PC-3 (cell line): ENCODE measurements at regions not wholly inside any gene's neighbourhood (a gene's known extent, or its start where the extent isn't known, plus 50 kb on each side); places are given as distances from the start of the nearest gene placed in this dataset.

Source experiments
- CTCF ChIP-seq: fragments of 300-600 bp; sonication (generic); conservative IDR thresholded peaks from 2 replicates; pipeline ENCODE4 v1.5.1; 2017; ENCODE audit warnings: antibody characterized with exemption, low read depth, mild to moderate bottlenecking, low read length
- EZH2 ChIP-seq: fragments of 300-600 bp; sonication (generic); IDR thresholded peaks from one replicate; pipeline ENCODE4 v1.6.1; 2017; ENCODE audit warnings: antibody characterized with exemption, mild to moderate bottlenecking, low read length; ENCODE audit not compliant: unreplicated experiment
- EZH2phosphoT487 ChIP-seq: fragments of 300-600 bp; sonication (generic); IDR thresholded peaks from 2 replicates; pipeline ENCODE4 v1.6.1; 2018; ENCODE audit warnings: mild to moderate bottlenecking, antibody characterized with exemption, low read length, borderline replicate concordance

DNA sequence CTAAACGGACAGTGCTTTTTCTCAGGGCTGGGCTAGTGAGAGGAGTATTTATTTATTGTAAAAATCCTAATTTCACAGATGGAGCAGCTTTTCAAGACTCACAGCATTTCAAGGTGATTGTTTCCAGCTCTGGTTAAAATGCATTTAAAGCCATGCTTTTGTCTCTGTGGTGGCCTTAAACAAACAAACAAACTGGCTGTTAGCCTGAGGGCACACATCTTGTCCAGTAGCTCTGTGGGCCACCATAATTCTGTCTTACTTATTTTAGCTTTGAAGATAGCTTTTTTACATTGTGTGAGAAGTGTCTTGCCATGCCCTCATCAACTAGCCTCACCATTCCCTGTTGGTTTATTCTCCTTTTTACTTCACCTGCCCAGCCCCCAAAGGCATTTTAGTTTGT lies 218.2 kb downstream of the PSAT1 start:
- TF ChIP-seq EZH2phosphoT487: no peak
- TF ChIP-seq CTCF: no peak
- no peak for TF ChIP-seq EZH2
